ENCODE measurements at regions not wholly inside any gene's neighbourhood (a gene's known extent, or its start where the extent isn't known, plus 50 kb on each side); places are given as distances from the start of the nearest gene placed in this dataset.

- TF ChIP-seq CTCF (IDR thresholded peaks at IDR 0.05; ENCODE audit: low read depth, low read length) = no peak
- H3K4me3 ChIP-seq (ENCODE audit: low read depth, low read length) = no peak overlapping the region
These were observed 83.8 kb upstream of the CCDC85A start for GRCh38 chr2:56099963-56100362.

GRCh38 chr2:56100791-56101312 is 82.9 kb upstream of the CCDC85A start:
- TF ChIP-seq CTCF (IDR thresholded peaks at IDR 0.05; ENCODE audit: low read depth, low read length) = no peak
- no peak overlapping the region for H3K4me3 ChIP-seq (ENCODE audit: low read depth, low read length)

GRCh38 chr2:56102098-56102497 is 81.7 kb upstream of the CCDC85A start:
- TF ChIP-seq CTCF (IDR thresholded peaks at IDR 0.05; ENCODE audit: low read depth, low read length) = no peak
- no peak overlapping the region for H3K4me3 ChIP-seq (ENCODE audit: low read depth, low read length)

- TF ChIP-seq CTCF (IDR thresholded peaks at IDR 0.05; ENCODE audit: low read depth, low read length) = no peak
These were observed 80.9 kb upstream of the CCDC85A start for GRCh38 chr2:56102866-56103265.

GRCh38 chr2:56104962-56105361 is 78.8 kb upstream of the CCDC85A start:
- no peak for TF ChIP-seq CTCF (IDR thresholded peaks at IDR 0.05; ENCODE audit: low read depth, low read length)
- H3K4me3 ChIP-seq (ENCODE audit: low read depth, low read length) = no peak overlapping the region

More at GRCh38 chr2:56102866-56103265, 80.9 kb upstream of the CCDC85A start:
- H3K4me3 ChIP-seq (ENCODE audit: low read depth, low read length) = no peak overlapping the region

GRCh38 chr2:56107502-56108220 is 76.1 kb upstream of the CCDC85A start:
- no peak for TF ChIP-seq CTCF (IDR thresholded peaks at IDR 0.05; ENCODE audit: low read depth, low read length)
- no peak overlapping the region for H3K4me3 ChIP-seq (ENCODE audit: low read depth, low read length)

- no peak overlapping the region for H3K4me3 ChIP-seq (ENCODE audit: low read depth, low read length)
- TF ChIP-seq CTCF (IDR thresholded peaks at IDR 0.05; ENCODE audit: low read depth, low read length) = no peak
These were observed 75.0 kb upstream of the CCDC85A start for GRCh38 chr2:56108806-56109205.

All from WI38 (cell line).